ENCODE measurements at regions not wholly inside any gene's neighbourhood (a gene's known extent, or its start where the extent isn't known, plus 50 kb on each side); places are given as distances from the start of the nearest gene placed in this dataset.

DNA sequence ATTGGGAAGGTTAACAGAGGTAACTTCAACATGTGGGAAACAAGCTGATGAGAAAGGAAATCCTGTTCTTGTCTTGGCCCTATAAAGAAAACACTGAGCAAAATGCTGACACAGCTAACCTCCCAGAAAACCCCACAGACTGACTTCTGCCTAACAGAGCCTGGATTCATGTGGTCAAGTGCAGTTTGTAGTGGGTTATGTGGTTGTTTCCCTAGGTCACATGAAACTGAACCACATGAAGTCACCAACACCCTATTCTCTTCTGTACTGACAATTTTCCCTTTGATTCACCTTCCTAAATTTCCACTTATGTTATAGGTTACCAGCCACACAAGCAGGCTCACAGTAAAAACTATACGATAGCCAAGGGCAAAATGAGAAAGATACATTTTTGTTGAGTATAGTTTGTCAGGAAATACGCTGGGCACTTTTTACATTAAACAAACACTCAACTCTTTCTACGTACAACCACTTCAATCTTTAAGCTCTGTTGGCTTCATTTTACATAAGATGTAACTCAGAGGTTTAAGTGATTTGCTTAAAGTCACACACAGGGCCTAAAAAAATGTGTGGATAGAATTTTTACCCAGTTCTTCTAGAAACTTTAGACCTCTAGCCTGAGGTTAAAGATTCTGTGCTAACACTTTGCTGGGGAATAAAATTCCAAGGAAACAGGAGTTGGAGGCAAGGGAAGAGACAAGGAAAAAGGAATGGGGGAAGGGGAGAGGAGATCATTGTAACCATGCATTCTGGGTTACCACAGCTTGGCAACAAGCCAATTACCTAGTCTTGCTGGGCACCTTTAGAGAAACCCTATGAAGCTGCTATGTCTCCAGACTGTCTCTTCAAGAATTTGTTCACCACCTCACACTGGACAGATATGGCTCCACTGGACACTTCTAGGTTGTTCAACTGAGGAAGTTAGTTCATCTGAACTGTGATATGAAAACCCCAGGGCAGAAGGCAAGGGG, 601.6 kb upstream of the USP24 start:
- TF ChIP-seq ZNF274 (IDR thresholded peaks at IDR 0.05; ENCODE audit: low read depth, low read length) (no peak), YY1 (IDR thresholded peaks at IDR 0.05; ENCODE audit: insufficient read depth, insufficient read length) (no peak), SUZ12 (IDR thresholded peaks at IDR 0.05; ENCODE audit: extremely low read depth, insufficient read depth, insufficient read length) (no peak)

Data from NT2/D1 (cell line).